Limb (tissue), 2 donors: ENCODE measurements at regions not wholly inside any gene's neighbourhood (a gene's known extent, or its start where the extent isn't known, plus 50 kb on each side); places are given as distances from the start of the nearest gene placed in this dataset.

Experiments
- DNase-seq, 2 donors: peaks; one replicate each; pipeline ENCODE4 v3.0.0-alpha.2; 2016; ENCODE audit errors: extremely low spot score in 2 of 2

DNA sequence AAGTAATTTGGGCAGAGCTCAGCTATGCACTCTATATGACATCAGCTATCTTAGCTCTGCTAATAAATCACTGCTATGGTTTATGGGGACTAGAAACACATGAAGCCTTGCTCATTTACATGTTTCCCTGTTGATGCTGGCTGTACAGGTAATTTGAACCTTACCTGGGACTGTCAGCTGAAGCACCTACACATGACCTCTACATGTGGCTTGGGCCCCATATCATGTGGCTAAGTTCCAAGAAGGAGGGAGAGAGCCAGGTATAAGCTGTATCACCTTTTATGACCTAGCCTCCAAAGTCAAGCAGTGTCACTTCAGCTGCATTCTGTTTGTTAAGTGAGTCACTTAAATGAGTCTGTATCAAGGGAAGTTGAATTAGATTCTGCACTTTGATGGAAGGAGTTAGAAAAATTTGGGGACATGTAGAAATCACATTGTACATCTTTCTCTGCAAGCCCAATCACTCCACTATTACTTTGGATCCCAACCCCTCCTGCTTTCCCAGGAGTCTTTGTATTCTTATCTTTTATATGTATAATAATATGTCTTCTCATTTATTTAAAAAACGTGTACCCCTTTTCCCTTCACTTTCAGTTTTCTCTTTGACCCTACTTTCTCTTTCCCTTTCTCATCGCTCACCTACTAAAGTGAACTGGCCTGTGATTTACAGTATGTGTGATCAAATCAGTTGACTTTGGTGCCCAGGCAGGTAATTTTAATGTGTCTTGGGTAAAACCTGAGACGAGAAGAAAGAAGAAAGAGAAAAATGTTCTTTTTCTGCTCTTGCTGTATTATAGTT is 53.4 kb upstream of the PRKACB start:
- DNase-seq, result no peak

DNA sequence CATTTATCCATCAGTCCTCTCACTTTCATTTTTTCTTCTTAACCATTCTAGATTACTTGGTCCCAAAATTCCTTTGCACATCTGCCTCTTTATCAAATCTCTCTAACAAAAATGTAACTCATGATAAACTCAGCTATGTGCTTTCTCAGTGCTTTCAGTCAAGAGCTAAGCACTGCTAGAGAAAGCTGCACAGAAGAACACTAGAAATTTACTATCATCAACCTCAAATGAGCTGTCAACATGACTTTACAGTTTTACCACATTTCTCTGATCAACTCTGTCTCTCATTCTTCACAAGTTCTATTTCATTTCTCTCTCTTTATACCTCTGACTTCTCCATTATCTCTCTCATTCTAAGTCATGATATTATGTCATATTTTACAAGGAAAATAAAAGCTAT is 54.2 kb upstream of the PRKACB start:
- no peak for DNase-seq

DNA sequence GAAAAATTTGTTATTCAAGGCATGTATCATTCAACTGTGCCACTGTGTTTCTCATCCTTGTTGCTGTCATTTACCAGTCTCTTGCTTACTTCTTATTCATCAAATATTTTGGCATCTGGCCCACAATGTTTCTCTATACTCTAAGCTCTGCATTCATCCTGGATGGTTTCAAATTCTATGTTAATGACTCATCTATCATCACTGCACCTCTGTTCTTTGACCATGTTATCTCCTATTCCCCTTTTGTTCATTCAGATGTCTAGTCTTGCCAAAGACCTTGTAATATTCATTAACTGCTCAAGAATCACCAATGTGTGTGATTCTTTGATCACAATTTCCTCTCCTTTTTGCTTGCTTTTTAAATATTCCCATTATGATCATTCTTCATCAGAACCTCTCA is 54.6 kb upstream of the PRKACB start:
- no peak for DNase-seq

DNA sequence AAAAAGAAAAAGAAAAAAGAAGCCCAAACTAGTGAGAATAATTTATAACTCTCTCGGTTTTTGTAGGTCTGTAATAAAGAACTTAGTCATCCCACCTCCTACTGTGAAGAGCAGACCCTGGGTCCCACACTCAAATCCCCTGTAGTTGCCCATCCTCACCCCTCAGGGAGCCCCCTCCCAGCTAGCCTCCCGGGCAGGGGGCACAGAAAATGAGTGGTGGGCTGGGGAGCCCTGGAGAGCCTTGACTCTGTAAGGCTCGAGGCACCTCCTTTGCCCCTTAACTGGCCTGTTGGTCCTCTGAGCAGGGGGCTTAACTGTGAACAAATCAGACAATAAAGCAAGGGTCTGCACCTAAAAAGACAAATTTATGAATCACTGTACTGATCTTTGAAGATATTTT is 57.5 kb upstream of the PRKACB start:
- DNase-seq, result no peak

DNA sequence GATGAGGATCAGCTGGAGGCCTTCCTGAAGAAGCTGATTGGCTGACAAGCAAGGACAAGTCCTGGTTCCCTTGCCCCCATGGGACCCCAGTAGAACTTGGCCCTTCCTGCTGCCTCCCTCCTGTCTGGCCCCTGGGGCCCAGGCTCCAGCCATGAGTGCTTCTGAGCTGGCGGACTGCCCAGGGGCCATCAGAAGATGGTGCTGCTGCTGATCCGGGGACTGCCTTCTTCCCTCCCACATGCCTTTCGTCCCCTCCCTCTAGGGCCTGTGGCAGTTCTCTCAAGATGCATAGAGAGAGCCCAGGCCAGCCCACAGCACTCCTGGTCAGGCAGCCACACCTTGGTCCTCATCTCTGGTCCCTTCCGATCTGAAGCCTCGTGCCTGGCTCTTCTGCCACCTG is 57.9 kb upstream of the PRKACB start:
- DNase-seq, result no peak

DNA sequence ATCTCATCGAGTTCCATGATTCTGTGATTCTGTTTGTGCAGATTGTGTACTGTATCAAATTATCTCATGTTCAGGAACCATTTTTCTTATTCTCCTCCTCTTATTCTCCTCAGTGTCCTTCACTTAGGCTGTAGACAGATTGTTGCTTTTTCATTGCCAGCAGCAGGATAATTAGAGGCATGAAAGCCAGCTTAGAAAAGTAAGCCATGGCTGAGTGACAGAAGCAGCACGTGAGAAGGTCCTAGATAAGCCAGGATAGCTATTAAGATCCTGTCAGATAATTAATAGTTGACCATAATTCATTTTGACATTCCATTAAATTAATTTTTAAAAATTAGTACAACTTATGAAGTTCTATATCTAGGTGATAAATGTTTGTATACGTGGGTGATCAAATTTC is 60.8 kb upstream of the PRKACB start:
- no peak for DNase-seq

DNA sequence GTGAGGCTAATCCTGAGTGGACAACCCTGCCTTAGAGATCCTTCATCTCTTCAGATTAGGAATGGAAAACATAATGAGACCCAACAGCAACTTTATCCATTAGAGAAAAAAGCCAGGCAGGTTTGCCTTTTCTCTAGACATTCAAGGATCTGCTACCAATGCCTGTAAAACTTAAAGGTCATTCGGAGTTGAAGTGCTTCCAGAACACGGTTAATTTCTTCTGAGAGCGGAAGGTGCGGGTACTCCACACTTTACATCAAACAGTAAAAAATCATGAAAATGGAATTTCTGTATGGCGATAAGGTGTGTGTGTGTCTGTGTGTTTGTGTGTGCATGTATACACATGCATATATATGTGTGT is 65.2 kb upstream of the PRKACB start:
- no peak for DNase-seq

DNA sequence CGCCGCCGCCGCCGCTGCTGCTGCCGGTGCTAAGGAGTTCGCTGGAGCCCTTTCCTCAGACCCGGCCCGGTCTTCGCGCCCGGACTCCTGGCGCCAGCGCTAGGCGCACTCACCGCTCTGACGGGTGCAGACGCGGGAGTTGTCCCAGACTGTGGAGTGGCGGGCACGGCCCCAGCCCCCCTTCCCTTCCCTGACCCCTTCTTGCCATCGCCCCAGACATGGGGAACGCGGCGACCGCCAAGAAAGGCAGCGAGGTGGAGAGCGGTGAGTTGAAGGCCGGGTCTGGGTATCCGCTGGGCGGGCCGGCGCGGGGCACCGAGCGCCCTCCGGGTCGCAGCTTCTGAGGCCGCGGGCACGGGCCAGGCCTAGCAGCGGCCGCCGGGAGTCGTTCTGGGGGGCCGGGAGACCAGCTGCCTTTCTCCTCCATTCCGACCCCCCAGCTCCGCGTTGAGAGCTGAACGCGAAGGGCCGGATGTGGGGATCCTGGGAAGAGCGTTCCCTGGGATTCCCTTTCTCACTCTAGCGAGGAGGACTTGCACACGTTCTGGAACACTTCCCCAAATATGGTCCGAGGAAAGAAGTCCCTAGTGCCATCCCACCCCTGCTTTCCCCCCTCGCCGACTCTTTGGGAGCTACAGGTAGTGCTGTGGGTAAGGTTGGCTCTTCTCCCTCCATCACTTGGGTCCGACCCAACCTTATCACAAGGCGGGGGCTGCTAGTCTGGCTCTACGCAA is 65.8 kb upstream of the PRKACB start:
- peak in 1 of 2 donors; percentile 34 for DNase-seq

DNA sequence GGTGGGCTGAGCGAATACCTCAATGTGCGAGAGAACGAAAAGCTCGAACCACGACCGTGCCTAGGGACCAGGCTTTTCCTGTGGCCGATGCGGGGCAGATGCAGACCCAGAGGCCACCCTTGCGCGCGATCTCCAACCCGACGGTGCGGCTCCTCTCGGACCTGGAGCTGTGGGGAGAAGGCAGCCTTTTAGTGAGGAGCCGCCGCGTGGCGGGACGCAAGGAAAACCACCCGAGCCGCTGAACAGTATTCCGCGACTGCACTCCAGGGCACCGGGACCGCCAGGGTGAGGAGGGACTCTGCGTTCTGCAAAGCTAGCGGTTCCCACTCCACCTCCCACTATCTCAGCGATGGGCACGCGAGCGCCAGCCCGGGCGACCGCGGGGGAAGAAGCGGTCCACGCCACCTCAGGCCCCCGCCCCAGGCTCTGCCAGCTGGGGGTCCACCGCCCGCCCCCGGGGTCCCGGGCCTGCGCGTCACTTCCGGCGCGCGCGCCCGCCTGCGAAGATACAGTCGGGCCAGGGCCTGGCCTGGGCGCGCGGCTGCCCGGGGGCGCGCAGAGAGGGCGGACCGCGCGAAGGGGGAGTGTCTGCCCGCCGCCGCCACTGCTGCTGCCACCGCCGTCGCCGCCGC is 66.5 kb upstream of the PRKACB start:
- DNase-seq, result peak; percentile 87 to 96

DNA sequence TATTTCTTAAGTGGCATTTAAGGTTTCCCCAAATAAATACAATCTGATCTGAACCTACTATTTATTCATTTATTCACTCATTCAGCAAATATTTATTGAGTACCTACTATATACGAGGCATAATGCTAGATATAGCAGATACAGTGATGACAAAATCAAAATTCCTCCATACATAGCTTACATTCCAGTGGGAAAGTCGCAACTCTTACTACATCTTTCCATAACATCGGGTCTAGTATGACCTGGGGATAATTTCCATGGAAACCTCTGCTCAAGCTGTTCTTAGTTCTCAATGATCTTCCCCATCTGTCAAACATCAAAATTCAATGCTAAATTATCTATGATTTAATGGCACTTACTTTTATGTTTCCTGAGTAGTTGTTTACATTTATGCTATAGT is 70.8 kb upstream of the PRKACB start:
- no peak for DNase-seq

DNA sequence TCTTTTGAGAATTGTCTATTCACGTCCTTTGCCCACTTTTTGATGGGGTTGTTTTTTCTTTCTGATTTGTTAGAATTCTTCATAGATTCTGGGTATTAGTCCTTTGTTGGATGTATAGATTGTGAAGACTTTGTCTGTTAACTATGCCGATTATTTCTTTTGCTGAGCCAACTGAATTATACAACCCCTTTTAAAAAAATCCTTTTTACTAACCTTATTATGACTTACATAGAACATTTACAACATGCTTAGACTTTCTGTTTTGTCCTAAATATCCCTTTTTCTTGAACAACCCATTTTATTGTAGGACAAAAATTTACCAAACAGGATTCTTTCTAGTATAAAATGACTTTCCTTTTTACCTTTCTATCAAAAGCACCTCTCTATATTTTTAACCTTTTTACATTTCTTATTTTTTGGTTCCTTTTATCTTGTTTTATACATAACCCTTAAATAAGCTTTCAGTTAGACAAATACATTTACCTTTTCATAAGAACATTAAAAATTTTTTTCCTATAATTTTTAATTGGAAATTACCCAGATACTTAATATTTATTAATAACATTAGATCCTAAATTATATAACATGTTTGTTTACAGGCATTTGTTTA is 70.4 kb upstream of the TTLL7 start:
- DNase-seq, result no peak

DNA sequence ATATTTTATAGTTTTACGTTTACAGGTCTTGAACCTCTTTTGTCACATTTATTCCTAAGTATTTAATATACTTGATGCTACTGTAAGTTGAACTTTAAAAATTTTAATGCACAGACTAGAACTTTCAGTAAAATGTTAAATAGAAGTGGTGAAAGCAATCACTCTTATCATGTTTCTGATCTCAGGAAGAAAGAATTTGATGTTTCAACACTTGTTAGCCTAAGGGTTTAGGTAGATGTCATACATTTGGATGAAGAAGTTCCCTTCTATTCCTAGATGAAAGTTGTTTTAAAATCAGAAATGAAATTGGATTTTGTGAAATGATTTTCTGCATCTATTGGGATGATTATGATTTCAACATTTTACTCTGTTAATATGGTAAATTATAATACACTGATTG is 63.6 kb upstream of the TTLL7 start:
- no peak for DNase-seq

DNA sequence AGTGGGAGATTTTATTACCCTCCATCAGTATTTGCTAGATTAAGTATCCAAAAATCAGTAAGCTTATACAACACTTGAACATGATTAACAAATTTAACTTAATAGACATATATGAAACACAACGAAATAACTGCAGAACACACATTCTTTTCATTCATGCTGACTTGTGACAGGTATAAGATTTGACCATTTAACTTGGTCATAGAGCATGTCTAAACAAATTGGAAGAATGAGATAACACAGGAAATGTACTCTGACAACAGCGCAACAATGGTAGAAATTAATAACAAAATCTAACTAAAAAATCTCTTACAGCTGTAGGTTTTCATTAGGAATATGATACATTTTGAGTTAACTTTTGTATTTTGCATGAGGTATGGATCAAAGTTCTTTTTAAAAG is 62.4 kb upstream of the TTLL7 start:
- no peak for DNase-seq

DNA sequence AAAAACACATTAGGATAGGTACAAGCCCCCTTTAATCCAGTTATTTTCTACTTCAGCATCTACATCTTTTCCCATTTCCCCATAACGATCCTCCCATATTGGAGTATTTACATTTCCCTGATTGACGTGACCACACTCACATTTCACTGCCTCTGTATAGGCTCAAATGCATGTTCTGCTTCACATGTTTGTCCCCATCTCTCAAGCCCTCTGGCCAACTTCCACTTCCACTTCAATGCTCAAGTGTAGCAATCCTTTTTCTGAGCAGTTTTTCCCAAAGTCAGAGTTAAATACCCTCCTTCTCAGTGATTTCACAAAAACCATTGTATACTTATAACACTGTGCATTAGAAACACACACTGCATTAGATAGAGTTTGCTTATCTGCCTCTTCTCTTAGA is 61.8 kb upstream of the TTLL7 start:
- no peak for DNase-seq

DNA sequence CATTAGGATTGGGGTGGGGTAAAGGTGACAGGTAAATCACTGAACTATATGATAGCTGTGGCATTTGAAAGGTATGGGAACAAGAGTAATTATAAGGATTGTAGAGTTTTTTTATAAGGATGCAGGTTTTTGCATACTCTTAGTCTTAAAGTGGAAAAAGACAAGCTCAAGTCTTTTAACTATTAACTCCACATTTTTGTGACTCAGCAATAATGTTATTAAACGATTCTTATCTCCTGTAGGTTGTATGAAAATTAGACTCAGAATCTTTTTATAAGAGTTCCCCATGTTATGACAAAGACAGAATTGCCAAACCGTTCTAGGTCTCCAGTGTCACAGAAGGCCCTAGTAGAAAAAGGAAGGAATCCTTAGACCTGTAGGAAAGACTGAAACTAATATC is 49.9 kb upstream of the TTLL7 start:
- no peak for DNase-seq
